Colonic mucosa (tissue), 4 donors: ENCODE measurements at regions not wholly inside any gene's neighbourhood (a gene's known extent, or its start where the extent isn't known, plus 50 kb on each side); places are given as distances from the start of the nearest gene placed in this dataset.

Experiments used
- DNase-seq: peaks from one replicate; pipeline ENCODE4 v3.0.0-alpha.2; 2020
- H3K27ac ChIP-seq: fragments of 200-600 bp; one replicate; pipeline ENCODE4 v1.8.0; 2021
- H3K27me3 ChIP-seq: fragments of 200-600 bp; one replicate; pipeline ENCODE4 v1.8.0; 2021
- H3K36me3 ChIP-seq: fragments of 200-600 bp; one replicate; pipeline ENCODE4 v1.8.0; 2021
- H3K4me1 ChIP-seq: fragments of 200-600 bp; one replicate; pipeline ENCODE4 v1.8.0; 2021; ENCODE audit warnings: mild to moderate bottlenecking
- H3K4me3 ChIP-seq: fragments of 200-600 bp; one replicate; pipeline ENCODE4 v1.8.0; 2021
- H3K9ac ChIP-seq, 2 donors: one replicate each; pipeline ENCODE4 v1.7.0; 2013; ENCODE audit warnings: control low read depth in 2 of 2, low read depth in 2 of 2, low read length in 2 of 2
- H3K9me3 ChIP-seq: fragments of 200-600 bp; one replicate; pipeline ENCODE4 v1.8.0; 2021
- intact Hi-C: fragments of 100-400 bp; cut with DNase I; formaldehyde crosslinking; loops from one replicate; pipeline ENCODE4 v1.14.1; 2022
- TF ChIP-seq, protein P1 (sequence below): fragments of 200-600 bp; IDR thresholded peaks from one replicate; pipeline ENCODE4 v1.8.0; 2022; ENCODE audit warnings: antibody characterized with exemption, mild to moderate bottlenecking
- donor health status: healthy.
- donor health status: DM: no; HTN: no; CAD: no.
- donor health status: DM: no; HTN: no; CAD: no.

DNA sequence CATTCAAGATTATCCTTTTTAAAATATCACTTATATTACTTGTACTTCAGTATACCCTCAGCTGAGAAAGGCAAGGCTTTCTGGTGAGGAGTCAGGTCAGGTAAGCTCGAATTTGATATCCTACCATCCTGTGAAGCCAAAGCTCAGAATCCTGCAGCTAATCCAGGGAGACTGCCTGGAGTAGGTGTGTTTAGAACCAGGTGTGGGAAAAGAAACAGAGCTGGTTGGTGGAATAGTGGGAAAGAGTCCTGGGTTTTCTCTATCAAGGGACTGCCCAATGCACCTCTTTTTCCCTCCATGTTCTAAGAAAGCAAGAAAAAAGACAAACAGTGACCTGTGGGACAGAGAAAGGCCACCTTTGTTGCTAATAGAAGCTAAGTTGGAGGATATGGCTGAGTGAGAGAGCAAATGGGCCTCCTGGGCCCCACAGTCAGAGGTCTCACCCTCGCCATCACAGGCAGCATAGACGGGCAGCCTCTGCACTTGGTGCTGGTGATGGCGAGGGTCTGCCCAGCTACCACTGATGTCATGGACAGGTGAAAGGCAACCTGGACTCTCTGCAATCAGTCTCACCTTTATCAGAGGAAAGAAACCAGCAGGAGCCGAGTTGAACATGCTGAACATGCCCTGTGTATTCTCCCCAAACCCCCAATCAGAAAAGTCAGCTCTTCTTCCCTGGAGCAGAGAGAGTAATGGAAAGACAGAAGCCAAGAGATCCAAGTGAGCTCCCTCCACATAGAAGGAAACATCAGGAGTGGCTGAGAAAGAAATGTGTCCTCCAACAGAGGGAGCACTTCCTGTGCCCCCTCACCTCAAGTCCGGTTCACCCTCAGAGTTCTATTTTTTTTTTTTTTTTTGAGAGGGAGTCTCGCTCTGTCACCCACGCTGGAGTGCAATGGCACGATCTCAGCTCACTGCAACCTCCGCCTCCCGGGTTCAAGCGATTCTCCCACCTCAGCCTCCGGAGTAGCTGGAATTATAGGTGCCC lies 491.3 kb downstream of the BUD13 start:
- Histone ChIP-seq H3K4me3 (no peak overlapping the region), H3K4me1 (no peaks in the 10 kb centered on the region), H3K27me3 (no peaks in the 10 kb centered on the region), H3K27ac (no peak overlapping the region), H3K9ac (no peak overlapping the region), H3K36me3 (no peaks in the 10 kb centered on the region), H3K9me3 (no peaks in the 10 kb centered on the region)
- DNase-seq: no peak
- intact Hi-C loops: no loop called here
- TF ChIP-seq, protein P1, sequence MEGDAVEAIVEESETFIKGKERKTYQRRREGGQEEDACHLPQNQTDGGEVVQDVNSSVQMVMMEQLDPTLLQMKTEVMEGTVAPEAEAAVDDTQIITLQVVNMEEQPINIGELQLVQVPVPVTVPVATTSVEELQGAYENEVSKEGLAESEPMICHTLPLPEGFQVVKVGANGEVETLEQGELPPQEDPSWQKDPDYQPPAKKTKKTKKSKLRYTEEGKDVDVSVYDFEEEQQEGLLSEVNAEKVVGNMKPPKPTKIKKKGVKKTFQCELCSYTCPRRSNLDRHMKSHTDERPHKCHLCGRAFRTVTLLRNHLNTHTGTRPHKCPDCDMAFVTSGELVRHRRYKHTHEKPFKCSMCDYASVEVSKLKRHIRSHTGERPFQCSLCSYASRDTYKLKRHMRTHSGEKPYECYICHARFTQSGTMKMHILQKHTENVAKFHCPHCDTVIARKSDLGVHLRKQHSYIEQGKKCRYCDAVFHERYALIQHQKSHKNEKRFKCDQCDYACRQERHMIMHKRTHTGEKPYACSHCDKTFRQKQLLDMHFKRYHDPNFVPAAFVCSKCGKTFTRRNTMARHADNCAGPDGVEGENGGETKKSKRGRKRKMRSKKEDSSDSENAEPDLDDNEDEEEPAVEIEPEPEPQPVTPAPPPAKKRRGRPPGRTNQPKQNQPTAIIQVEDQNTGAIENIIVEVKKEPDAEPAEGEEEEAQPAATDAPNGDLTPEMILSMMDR: no peak

DNA sequence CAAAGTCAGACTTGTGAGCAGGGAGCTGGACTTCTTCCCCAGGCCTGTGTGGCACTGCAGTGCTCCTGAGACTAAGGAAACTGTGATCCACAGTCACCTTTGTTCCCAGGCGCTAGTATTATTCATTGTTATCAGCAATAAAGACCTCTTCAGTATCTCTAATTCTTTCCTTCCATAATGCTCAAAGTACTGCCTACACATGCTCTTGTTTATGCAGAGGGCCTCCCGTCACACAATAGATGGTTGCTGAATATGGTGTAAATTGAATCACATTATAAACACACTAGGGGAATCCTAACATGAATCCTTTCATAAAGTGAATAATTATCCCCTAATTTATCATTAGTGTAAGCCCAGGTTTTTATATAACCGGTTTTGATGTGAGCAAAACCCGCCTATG lies 493.3 kb downstream of the BUD13 start:
- intact Hi-C loops: loop anchor here (5.0 kb wide), 2 partner anchors 292 to 957 kb away; no protein-coding TSS in a partner anchor
- H3K4me1 ChIP-seq: no peaks in the 10 kb centered on the region
- H3K4me3 ChIP-seq: no peak overlapping the region
- no peaks in the 10 kb centered on the region for H3K36me3 ChIP-seq
- H3K9me3 ChIP-seq: no peaks in the 10 kb centered on the region
- TF ChIP-seq, protein P1: no peak
- H3K27me3 ChIP-seq: no peaks in the 10 kb centered on the region
- H3K9ac ChIP-seq: no peak overlapping the region
- no peak for DNase-seq
- no peak overlapping the region for H3K27ac ChIP-seq

DNA sequence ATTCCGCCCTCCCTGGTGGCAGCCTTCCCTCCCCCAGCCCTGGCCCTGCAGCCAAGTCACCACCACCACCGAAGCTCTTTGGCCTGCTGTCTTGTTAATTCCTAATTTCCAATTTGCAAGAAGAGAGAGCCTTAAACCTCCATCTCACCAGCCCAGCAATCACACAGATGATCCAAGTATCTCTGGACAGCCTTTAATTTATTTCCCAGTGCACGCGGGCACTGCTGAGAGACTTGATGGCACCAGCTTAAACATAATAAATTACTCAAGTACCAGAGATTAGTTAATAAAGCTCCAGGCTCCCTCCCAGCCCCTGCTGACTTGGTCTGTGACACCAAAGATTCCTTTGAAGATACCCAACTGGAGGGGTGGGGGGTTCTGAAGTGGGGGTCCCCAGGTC lies 494.7 kb downstream of the BUD13 start:
- no peak overlapping the region for H3K9ac ChIP-seq
- H3K4me3 ChIP-seq: no peak overlapping the region
- TF ChIP-seq, protein P1: no peak
- no peaks in the 10 kb centered on the region for H3K4me1 ChIP-seq
- H3K36me3 ChIP-seq: no peaks in the 10 kb centered on the region
- H3K27ac ChIP-seq: no peak overlapping the region
- no peaks in the 10 kb centered on the region for H3K27me3 ChIP-seq
- DNase-seq: no peak
- H3K9me3 ChIP-seq: no peaks in the 10 kb centered on the region
- intact Hi-C loops: loop anchor here (5.0 kb wide), 2 partner anchors 291 to 956 kb away; no protein-coding TSS in a partner anchor

DNA sequence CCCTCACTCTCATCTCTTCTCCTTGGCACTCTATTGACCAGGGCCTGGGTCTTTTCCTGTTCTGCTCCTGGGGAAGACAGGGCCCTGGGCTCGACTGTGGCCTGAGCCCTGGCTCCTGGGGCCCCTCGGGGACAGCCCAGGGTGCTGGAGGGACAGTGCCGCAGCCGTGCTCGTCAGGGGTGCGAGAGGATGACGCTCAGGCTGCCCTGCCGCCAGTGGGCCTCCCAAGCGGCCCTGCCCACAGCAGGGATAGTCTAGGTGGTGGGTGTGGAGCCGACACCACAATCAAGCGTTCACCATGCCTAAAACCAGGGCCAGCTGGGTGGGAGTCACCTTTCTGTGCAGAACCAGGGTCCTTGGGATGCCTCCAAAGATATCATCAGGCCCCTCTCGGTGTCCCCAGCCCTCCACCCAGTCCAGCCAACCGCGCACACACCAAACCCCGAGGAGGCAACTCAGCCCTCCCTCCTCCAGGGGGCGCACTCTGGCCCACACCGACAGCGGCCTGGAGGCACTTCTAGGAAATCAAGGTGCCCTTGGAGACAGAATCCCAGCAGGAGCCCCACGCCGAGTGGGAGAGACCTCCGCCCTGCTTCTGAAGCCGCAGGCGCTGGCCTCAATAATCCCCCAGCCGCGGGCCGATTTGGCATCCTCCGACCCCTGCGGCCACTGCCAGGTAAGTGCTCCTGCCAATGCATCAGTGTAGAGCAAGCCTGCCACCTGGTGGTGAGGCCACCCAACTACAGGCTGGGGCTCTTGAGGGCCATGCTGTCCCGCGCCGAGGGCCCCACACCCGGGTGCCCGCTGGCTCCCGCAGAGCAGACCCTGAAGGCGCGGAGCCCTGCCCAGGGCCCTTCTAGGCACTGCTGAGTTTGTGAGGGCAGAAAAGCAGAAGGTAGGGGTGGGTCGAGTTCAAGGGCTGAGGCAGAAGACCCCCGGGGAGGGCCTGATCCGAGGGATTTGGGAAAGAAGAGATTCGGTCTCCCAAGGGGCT lies 496.4 kb downstream of the BUD13 start:
- no peak overlapping the region for H3K9ac ChIP-seq
- no peaks in the 10 kb centered on the region for H3K9me3 ChIP-seq
- peak overlapping the region; percentile 8 for H3K4me3 ChIP-seq
- no peaks in the 10 kb centered on the region for H3K4me1 ChIP-seq
- no peaks in the 10 kb centered on the region for H3K36me3 ChIP-seq
- TF ChIP-seq, protein P1: peak; percentile 100
- intact Hi-C loops: loop anchor here (5.0 kb wide), 2 partner anchors 289 to 954 kb away; no protein-coding TSS in a partner anchor
- peak; percentile 83 for DNase-seq
- no peaks in the 10 kb centered on the region for H3K27me3 ChIP-seq
- H3K27ac ChIP-seq: no peak overlapping the region

DNA sequence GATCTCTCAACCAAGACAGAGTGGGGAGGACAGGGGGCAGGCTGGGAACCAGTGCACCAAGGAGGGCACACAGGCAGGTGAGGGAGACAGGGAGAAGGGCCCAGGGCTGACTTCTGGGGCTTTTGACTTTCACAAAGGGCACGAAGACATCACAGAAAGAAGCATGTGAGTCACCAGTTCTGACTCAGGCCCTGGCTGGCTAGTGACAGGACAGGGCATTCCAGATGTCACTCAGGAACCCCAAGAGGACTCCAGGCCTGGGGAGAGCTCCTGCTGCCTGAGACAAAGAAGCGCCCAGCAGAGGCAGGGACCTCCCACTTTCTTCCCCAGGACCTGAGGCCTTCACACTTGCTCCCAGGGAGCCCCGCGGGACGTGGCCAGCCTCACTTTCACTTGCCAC lies 497.2 kb downstream of the BUD13 start:
- intact Hi-C loops: loop anchor here (5.0 kb wide), 2 partner anchors 288 to 953 kb away; no protein-coding TSS in a partner anchor
- TF ChIP-seq, protein P1: no peak
- no peak for DNase-seq
- no peaks in the 10 kb centered on the region for H3K27me3 ChIP-seq
- no peak overlapping the region for H3K27ac ChIP-seq
- no peaks in the 10 kb centered on the region for H3K36me3 ChIP-seq
- no peak overlapping the region for H3K4me3 ChIP-seq
- H3K9ac ChIP-seq: no peak overlapping the region
- no peaks in the 10 kb centered on the region for H3K9me3 ChIP-seq
- H3K4me1 ChIP-seq: no peaks in the 10 kb centered on the region
